Activated naive CD8-positive, alpha-beta T cell treated with anti-CD3 and anti-CD28 coated beads, Interleukin-2, amount 50 U/mL, for 16 hours (primary cell): ENCODE measurements at regions not wholly inside any gene's neighbourhood (a gene's known extent, or its start where the extent isn't known, plus 50 kb on each side); places are given as distances from the start of the nearest gene placed in this dataset.

Experiments used
- DNase-seq: peaks from one replicate; pipeline ENCODE4 v3.0.0-alpha.2; 2020; ENCODE audit warnings: low read depth, low spot score

- no peak for DNase-seq
These were observed 131.1 kb upstream of the COL21A1 start for GRCh38 chr6:56378507-56378906.

- DNase-seq, result no peak
These were observed 129.9 kb upstream of the COL21A1 start for GRCh38 chr6:56377295-56377694.

GRCh38 chr6:56375806-56376205 is 128.4 kb upstream of the COL21A1 start:
- DNase-seq, result no peak

GRCh38 chr6:56374841-56375369 is 127.5 kb upstream of the COL21A1 start:
- no peak for DNase-seq

GRCh38 chr6:56372406-56372995 is 125.1 kb upstream of the COL21A1 start:
- DNase-seq, result no peak

DNA sequence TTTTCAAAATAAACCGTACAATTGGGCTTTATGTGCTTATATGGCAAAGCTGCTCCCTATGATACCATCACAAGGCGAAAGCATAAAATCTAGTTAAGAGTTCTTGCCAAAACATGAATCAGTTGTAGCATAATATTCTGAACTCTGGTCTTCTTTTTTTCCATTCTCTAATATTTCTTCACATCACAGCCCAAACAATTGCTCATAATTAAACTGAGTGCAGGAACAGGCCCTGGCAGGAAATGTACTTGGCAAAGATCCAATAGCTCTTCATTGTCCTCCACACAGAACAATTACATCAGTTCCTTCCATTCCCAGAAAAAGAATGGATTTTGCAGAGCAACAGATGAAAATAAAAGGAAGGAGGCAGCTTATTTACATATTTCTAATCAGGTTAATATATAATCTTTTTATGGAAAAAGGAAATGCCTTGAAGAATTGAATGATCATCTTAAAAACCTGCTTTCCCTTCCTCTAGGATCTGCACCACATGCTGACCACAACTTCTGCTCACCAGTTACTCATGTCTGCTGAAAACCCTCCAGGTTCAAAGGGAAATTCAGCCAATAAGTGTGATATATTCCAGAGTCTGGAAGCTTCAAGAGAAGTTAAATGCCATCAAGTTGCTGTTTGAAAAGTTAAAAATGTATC is 123.3 kb upstream of the COL21A1 start:
- DNase-seq, result no peak

GRCh38 chr6:56370127-56370540 is 122.8 kb upstream of the COL21A1 start:
- no peak for DNase-seq

DNA sequence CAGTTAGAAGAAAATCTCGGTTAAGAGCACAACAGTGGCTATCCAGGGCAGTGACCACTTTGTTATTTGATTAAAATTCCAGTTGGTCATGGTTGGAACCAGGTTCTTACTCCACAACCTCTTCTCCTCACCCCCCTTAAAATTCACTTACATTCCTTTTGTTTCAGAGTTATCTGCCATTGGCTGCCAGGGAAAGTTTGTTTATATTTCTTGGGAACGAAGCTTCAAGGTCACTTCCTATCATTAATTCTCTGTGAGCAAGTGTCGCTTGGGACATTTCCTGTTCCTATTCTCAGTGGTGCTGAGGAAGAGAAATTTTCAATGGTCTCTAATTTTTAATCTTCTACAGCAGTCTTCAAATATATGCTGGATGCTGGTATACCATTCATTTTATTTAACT is 121.1 kb upstream of the COL21A1 start:
- no peak for DNase-seq

DNA sequence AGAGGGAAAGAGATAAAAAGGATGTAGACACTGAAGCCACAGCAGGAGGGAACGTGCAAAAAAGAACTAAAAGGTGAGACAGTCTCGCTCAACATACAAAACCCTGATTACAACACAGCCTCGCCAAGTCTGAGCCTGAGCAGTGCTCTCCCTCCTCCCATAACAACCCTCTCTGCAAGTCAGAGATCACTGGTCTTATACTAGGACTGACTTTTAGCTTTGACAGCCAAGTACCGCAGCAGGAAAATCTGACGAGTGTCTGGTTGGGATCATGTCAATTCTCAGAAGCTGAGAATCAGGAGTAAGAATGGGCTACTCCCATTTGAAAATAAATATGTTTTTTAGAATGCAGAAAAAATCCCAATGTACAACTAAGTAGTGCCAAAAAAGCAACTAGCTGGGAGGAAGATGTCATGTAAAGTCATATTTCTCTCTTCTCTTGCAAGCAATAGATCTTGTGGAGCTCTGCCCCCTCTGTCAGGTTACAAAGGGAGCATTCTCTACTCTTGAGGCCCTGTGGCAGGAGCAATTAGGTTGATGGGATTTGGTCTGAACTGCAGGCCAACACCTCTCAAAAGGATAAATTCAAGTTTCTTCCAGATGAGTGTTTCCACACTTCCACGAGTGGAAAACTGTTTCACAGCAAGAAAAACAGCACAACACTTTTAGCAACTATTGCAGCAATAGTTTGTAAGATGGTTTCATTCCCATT is 118.9 kb upstream of the COL21A1 start:
- DNase-seq, result no peak

DNA sequence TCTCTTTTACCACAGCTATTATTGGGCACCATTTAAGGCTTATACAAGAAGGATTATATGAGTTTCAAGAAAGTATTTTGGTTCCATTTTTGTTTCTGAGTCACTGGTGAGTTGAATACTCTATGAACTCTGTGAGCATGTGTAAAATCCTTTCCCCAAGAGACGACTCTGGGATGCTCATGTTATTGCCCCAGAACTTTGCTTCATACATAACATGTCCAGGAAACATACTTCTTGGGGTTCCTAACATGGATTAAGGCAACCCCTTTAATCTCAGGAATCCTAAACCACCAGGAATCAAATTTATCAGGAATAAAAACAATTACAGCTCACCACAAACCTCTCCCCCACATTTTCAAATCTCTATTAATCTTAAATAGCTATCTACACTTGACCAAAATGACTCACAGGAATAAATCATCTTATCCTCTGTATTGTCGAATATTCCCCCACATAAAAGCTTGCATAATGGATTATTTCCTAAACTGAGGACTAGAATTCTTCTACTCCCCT is 117.5 kb upstream of the COL21A1 start:
- no peak for DNase-seq

- DNase-seq, result no peak
These were observed 117.0 kb upstream of the COL21A1 start for GRCh38 chr6:56364431-56364826.

- DNase-seq, result no peak
These were observed 116.5 kb upstream of the COL21A1 start for GRCh38 chr6:56363796-56364430.

DNA sequence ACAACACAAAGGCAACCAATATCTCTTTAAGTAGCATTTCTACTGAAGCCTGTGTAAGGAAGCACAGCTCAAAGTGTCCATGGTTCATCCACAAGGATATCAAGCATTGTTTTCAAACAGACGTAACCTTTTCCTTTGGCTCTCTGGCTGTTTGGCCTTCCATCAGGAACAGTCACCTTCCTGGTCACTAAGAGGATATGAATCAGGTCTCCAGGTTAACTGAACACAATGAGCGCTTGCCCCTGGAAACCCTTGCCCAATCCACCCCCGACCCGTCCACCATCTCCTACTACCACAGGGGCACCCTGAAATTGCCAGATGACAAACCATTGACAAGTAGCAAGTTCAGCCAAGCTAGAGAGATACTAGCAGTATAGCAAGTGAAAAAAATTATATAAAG is 114.4 kb upstream of the COL21A1 start:
- DNase-seq, result no peak

GRCh38 chr6:56359201-56359899 is 112.0 kb upstream of the COL21A1 start:
- DNase-seq, result peak; percentile 16

DNA sequence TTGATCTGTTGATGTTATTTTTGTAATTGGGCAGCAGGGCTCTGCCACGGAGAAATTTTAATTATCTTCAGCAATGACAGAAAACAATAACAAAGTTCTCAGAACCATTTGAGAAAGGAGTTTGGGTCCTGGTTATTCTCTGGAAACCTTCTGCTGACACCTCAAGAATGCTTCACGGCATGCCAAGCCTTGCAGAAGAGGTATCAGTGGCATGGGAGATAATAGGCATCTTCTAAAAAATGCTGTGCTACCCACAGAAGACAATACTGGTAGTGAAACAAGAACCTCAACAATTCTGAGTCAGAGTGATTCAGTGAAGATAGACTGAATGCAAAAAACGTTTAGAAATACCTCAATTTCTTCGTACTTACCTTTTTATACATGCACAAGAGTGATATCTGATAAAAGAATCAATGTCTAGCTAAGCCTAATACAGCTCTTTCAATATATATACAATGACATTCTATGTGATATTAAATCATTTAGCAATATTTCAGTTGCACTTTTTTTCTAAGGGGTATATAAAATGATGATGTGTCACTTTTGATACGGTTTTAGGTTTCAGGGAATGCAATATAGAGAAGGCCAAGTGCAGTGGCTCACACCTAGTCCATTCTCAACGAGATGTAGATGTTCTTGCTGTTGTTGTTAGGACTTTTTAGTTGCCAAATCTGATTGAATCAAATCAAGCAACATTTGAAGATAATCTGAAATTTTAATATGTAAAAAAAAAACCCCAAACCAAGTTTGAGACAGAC is 110.4 kb upstream of the COL21A1 start:
- DNase-seq, result no peak

- DNase-seq, result no peak
These were observed 109.0 kb upstream of the COL21A1 start for GRCh38 chr6:56356426-56356825.

- no peak for DNase-seq
These were observed 106.5 kb upstream of the COL21A1 start for GRCh38 chr6:56353860-56354259.

DNA sequence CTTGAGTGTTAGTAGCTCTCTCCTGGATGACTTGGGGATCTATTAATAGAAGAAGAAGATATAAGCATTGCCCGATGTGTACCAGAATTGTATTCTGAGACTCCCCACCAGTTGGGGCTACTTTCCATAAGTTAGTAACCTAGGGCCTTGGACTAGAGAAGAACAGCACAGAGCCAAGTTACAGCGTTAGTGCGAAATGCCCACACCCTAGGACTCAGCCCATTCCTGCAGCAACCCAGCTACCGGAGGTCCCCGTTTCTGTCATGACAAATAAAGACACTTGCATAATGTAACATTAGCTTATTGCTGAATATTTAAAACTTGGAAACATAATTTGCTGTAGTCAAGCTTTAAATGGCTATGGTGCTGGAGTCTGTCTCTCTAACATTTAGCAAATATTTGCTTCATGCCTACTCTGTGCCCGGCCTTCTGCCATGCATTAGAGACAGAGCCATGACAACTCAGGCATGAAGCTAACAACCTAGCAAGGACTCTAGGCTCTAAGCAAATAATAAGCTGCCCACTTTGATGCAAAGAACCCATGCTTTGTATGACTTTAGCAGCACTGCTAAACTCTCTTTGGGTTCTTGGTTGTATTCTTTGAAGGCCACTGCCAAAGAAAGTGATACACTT is 103.4 kb upstream of the COL21A1 start:
- DNase-seq, result no peak

- no peak for DNase-seq
These were observed 101.8 kb upstream of the COL21A1 start for GRCh38 chr6:56349194-56349593.

- DNase-seq, result no peak
These were observed 101.2 kb upstream of the COL21A1 start for GRCh38 chr6:56348578-56348977.
